HG02610 (cell line): ENCODE measurements at regions not wholly inside any gene's neighbourhood (a gene's known extent, or its start where the extent isn't known, plus 50 kb on each side); places are given as distances from the start of the nearest gene placed in this dataset.
"Not testable (repeated sequence)": the region's sequence is repeated elsewhere in the genome, so short reads cannot be mapped to it uniquely, and the experiment has no call there.

Experiments used
- ATAC-seq: cut with Tn5 transposase; IDR thresholded peaks from one replicate; pipeline ENCODE4 v1.9.1; 2021; ENCODE audit warnings: mild to moderate bottlenecking, moderate library complexity; ENCODE audit not compliant: unreplicated experiment

- ATAC-seq, result no peak
Measured at GRCh38 chr5:44935871-44936270, 127.1 kb downstream of the MRPS30 start.

DNA sequence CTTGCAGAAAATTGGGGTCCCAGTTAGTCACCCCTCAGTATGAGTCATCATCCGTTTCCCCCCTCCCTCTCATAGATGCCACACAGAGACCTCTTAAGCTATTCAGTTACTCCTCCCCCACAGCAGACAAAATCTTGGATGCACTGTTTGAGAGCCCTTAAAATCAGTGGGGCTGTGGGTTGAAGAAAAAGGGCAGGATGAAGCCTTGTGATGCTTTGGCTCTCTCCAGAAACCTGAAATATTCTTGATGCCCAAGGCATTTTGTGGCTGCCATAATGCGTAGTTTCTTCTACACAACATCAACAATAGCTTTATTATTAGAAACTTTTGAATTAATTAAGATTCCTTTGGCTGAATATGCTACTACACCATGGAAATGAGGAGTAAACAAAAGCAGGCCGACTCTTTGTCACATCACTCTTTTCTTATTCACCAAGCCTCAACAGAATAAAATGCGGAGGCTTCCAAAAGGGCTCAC lies 133.8 kb downstream of the MRPS30 start:
- no peak for ATAC-seq

DNA sequence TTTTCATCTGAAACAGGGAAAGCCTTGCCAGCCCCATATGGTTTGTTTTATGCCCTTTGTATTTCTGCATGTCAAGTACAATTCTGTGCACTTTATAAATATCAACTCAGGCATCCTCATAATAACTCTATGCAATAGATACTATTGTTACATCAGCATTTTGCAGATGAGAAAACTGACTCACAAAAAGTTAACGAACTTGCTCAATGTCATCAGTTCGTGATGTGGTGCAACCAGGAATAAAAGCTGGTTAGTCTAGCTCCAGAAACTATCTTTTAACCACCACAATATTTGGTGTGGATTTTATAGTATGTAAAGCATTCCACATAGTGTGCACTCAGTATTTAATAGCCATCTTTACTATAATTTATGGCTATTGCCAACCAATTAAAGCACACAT lies 134.9 kb downstream of the MRPS30 start:
- ATAC-seq, result no peak

DNA sequence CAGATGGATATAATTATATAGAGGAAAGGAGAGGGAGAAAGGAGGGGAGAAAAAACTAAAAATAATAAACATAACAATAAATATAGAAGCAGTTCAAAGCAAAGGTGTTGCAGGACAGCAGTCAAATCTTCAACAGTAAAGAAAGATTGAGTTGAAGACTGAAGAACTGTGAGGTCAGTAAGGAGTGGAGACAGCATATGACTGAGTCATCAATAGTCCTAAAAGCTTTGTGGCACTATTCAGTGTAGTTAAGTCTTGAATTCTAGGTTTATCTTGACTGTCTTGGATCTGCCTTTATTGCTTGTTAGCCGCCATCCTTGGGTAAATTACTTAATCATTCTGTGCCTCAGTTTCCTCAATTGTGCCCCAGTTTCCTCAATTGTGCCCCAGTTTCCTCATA lies 137.0 kb downstream of the MRPS30 start:
- no peak for ATAC-seq

DNA sequence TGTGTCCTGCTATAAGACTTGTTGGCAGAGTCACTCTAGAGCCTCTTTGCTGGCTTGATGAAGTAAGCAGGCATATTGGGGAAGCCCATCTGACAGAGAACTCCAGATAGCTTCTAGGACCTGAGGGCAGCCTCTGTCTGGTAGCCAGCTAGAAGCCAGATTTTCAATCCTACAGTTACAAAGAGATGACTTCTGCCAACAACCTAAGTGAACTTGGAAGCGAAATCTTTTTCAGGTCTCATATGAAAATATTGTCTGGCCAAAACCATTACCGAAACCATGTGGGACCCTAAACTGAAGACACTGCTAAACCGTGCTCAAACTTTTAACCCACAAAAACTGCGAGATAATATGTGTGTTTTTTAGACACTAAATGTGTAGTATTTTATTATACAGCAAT lies 140.9 kb downstream of the MRPS30 start:
- ATAC-seq, result no peak

DNA sequence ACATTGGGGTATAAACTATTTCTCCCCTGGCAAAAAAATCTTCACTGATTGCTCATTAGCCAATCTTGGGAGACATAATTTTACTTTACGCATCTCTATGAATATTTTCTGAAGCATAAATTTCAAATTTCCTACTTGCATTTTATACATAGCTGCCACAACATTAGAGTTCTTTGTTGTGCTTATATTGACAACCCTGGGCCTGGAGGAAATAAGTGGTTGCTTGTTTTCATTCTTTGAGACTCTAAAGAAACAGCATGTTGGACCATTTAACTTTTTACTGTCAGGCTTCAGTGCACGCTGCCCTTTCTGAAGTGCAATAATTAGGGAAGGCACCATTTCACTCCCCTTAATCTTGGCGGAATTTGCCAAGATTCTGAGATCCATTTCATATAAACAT lies 142.6 kb downstream of the MRPS30 start:
- no peak for ATAC-seq

DNA sequence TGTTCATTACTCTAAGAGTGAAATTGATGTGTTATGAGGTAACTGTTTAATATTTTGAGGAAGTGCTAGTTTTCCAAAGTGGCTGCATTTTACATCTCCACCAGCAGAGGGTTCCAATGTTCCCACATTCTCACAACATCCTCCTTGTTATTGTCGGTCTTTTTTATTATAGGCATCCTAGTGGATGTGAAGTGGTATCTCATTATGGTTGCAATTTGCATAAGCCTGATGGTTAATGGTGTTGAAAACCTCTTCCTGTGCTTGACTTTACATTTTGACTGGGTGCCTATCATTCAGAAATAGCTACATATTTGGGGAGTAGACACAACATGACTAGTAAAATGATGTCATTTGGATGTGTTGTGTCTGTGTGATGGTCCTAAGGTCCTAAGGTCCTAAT lies 143.6 kb downstream of the MRPS30 start:
- ATAC-seq, result peak; percentile 68

- no peak for ATAC-seq
Measured at GRCh38 chr5:44953078-44953477, 144.3 kb downstream of the MRPS30 start.

DNA sequence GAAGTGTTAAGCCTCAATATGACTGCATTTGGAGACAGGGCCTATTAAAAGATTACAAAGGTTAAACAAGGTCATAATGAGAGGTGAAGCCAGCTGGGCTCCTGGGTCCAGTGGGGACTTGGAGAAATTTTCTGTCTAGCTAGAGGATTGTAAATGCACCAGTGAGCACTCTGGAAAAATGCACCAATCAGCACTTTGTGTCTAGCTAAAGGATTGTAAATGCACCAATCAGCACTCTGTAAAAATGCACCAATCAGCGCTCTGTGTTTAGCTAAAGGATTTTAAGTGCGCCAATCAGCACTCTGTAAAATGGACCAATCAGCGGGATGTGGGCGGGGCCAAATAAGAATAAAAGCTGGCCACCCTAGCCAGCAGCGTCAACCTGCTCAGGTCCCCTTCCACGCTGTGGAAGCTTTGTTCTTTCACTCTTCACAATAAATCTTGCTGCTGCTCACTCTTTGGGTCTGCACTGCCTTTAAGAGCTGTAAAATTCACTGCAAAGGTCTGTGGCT lies 150.3 kb downstream of the MRPS30 start:
- ATAC-seq, result not testable (repeated sequence)

GRCh38 chr5:44969825-44970224 lies 161.1 kb downstream of the MRPS30 start:
- ATAC-seq, result no peak

DNA sequence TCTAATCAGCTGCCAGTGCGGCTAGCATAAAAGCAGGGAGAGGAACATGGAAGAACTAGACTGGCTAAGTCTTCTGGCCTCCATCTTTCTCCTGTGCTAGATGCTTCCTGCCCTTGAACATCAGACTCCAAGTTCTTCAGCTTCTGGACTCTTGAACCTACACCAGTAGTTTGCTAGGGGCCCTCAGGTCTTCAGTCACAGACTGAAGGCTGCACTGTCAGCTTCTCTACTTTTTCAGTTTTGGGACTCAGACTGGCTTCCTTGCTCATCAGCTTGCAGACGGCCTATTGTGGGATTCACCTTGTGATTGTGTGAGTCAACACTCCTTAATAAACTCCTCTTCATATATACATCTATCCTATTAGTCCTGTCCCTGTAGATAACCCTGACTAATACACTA lies 162.2 kb downstream of the MRPS30 start:
- not testable (repeated sequence) for ATAC-seq

GRCh38 chr5:44974813-44975212 lies 166.1 kb downstream of the MRPS30 start:
- ATAC-seq, result no peak

GRCh38 chr5:44981708-44982107 lies 173.0 kb downstream of the MRPS30 start:
- no peak for ATAC-seq

GRCh38 chr5:44983006-44983405 lies 174.3 kb downstream of the MRPS30 start:
- no peak for ATAC-seq

DNA sequence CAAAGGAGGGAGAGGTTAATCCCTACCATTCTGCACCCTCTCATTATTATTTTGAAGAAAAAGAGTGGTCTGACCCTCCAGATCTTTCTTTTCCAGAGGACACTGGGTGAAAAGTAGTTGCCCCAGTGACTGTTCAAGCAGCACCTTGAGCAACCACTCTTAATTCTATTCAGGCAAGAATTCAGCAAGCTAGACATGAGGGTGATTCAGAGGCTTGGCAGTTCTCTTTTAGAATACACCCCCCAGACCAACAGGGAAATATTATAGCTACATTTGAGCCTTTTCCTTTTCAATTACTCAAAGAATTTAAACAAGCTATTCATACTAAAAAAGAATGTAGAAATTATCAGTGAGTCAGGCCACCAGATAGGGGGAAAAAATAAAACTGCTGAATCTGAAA lies 178.3 kb downstream of the MRPS30 start:
- no peak for ATAC-seq

GRCh38 chr5:44991693-44992092 lies 182.9 kb downstream of the MRPS30 start:
- no peak for ATAC-seq

- ATAC-seq, result no peak
Measured at GRCh38 chr5:44993286-44993685, 184.5 kb downstream of the MRPS30 start.

DNA sequence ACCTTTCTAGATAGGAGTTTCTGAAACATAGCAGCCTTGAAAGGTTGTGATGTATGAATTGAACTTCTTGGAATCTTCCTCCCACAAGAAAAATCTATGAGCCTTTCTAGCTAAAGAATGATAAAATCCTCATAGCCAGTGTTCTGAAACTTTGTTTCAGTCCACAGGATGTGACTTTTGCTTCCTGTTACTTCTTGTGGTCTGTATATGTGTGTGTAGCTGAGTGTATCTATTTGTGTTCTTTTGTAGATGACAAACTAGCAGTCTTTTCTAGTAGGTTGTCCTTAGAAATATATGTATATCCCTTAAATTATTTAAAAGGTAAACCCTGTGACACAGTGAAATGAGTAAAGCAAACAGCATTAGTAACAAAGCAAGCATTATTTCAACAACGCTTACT lies 188.8 kb downstream of the MRPS30 start:
- no peak for ATAC-seq

DNA sequence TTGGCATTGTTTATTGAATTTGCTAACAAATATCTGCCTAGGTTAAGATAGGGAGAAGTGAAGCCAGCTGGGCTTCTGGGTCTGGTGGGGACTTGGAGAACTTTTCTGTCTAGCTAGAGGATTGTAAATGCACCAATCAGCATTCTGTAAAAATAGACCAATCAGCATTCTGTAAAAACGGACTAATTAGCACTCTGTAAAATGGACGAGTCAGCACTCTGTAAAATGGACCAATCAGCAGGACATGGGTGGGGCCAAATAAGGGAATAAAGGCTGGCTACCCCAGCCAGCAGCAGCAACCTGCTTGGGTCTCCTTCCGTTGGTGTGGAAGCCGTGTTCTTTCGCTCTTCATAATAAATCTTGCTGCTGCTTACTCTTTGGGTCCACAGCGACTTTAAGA lies 198.4 kb downstream of the MRPS30 start:
- not testable (repeated sequence) for ATAC-seq

DNA sequence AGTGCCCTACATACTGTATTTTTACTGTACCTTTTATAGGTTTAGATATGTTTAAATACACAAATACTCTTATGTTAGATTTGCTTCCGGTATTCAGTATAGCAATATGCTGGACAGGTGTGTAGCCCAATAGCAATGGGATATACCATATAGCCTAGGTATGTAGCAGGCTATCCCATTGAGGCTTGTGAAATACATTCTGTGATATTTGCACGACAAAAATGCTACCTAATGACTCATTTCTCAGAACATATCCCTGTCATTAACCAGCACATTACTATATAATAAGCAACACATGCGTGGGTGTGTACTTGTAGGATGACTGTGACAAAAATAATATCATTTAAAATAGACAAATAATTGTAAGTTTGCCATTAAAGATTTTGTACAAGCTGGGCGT lies 208.8 kb downstream of the MRPS30 start:
- ATAC-seq, result no peak

DNA sequence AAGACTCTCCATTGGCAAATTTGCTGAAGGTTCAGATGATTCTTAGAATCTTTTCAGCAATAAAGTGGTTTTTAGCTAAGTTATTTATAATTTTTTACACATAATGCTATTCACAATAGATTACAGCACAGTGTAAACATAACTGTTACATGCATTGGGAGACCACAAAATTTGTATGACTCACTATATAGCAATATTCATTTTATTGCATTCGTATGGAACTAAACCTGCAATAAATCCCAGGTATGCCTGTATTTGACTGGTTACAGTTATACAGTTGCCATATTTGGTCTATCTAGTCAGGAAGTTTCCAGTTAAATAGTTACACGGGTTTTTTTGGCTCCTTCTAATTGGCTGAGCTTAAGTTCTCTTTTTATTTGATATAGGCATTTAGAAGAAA lies 220.8 kb downstream of the MRPS30 start:
- no peak for ATAC-seq

DNA sequence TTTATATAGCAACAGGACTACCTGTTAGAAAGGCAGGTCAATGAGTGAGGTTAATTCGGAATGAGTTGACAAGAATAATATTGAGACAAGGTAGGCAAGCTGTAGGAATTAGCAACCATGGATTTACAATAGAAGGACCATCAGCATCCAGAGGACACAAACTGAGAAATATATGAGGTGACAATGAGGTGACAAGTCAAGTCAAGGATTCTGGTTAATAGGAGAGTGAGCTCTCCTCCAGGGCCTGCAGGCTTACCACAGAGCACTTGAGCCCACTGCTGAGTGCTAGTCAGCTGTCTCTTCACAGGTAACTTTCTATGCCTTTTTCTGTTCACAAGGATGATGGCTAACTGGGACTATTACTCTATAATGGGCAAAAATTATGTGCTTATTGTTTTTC lies 227.2 kb downstream of the MRPS30 start:
- no peak for ATAC-seq

DNA sequence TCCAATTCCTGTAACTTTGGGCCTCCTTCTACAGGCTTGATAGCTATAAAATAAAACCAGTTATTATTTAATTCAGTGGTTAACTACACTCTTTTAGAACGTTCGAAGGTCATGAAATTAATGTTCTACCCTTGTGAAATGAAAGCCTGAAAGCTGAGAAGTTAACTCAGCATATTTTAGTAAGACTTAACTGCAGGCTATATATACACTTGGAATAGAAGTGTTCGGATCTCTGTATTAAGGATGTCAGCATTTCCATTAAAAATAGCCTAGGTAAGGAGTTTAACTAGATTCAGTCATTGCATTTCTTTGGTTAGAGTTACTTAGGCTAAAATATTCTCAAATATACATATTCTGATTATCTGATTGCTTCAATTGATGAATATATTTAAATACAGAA lies 229.2 kb downstream of the MRPS30 start:
- no peak for ATAC-seq
